ENCODE measurements at regions not wholly inside any gene's neighbourhood (a gene's known extent, or its start where the extent isn't known, plus 50 kb on each side); places are given as distances from the start of the nearest gene placed in this dataset.

GRCh38 chr11:134836561-134836960, 424.5 kb upstream of the B3GAT1 start:
- TF ChIP-seq CTCF (IDR thresholded peaks at IDR 0.05 in 4 of 5, conservative IDR thresholded peaks at IDR 0.05 in 1 of 5): no peak
- TF ChIP-seq POLR2A (IDR thresholded peaks at IDR 0.05): no peak
